ENCODE measurements at regions not wholly inside any gene's neighbourhood (a gene's known extent, or its start where the extent isn't known, plus 50 kb on each side); places are given as distances from the start of the nearest gene placed in this dataset.
"Not testable (repeated sequence)": the region's sequence is repeated elsewhere in the genome, so short reads cannot be mapped to it uniquely, and the experiment has no call there.

GRCh38 chr3:161925749-161926360, 429.2 kb downstream of the OTOL1 start:
- DNase-seq = no peak

DNA sequence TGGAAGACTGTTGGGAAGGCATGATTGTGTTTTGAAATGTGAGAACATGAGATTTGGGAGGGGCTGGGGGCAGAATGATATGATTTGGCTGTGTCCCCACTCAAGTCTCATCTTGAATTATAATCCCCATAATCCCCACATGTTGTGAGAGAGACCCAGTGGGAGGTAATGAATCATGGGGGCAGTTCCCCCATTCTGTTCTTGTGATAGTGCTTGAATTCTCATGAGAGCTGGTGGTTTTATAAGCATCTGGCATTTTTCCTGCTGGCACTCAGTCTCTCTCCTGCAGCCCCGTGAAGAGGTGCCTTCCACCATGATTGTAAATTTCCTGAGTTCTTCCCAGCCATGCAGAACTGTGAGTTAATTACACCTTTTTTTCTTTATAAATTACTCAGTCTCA, 430.5 kb downstream of the OTOL1 start:
- peak; percentile 13 for DNase-seq

DNA sequence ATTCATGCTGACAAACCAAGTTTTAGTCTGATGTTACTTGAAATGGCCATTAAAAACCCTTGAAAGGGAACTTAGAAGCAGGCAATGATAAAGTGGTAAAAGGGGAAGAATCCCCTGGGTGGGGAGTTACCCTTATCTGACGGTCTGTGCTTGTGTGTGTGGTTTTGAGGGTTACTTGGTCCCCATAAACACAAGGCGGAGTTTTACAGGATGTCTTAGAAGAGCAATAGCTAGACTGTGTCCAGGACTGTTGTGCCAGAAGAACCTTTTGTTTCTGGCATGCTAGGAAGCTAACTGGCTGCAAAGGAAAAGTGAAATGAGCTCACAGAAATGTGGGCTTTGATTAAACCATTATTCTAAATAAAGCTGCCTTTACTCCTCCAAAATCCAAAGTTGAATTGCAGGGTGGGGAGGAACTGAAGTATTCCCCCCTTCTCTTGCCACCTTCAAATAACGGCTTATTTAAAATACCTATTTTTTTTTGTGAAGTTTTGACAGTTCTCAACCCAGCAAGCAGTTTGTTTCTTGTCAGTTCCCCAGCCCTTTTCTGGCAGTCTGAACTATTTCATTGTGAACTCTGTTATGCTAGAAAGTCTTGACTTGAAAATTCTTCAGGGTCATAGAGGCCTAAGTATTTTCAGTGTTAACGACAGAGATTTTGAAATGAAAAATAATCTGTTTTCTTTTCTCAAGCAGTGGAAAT, 443.5 kb downstream of the OTOL1 start:
- no peak for DNase-seq

DNA sequence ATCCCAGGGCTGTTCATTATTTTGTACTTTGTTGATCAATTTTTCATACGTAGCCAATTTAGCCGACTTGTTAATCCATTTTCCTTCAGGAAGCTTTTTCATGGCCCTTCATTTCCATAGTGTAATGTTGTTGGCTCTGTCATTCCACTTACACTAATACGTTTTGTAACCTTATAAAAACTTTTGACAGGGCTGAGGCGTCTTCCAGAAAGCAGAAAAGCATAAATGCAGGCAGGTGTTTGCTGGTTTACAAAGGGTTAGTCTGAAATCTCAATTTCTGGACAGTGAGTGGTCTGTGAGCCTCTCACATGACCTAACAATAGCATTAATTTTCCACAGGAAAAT, 444.0 kb downstream of the OTOL1 start:
- DNase-seq = no peak

- no peak for DNase-seq
These were observed 445.3 kb downstream of the OTOL1 start for GRCh38 chr3:161941891-161942290.

DNA sequence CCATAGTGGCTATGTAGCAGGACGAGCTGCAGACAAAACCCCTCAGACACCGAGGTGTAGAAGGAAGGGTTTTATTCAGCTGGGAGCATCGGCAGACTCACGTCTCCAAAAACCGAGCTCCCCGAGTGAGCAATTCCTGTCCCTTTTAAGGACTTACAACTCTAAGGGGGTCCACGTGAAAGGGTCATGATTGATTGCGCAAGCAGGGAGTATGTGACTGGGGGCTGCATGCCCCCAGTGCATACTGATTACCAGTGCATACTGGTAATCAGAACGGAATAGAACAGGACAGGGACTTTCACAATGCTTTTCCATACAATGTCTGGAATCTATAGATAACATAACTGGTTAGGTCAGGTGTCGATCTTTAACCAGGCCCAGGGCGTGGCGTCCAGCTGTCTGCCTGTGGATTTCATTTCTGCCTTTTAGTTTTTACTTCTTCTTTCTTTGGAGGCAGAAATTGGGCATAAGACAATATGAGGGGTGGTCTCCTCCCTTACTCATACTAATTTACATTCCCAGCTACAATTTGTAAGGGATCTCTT, 447.3 kb downstream of the OTOL1 start:
- not testable (repeated sequence) for DNase-seq

DNA sequence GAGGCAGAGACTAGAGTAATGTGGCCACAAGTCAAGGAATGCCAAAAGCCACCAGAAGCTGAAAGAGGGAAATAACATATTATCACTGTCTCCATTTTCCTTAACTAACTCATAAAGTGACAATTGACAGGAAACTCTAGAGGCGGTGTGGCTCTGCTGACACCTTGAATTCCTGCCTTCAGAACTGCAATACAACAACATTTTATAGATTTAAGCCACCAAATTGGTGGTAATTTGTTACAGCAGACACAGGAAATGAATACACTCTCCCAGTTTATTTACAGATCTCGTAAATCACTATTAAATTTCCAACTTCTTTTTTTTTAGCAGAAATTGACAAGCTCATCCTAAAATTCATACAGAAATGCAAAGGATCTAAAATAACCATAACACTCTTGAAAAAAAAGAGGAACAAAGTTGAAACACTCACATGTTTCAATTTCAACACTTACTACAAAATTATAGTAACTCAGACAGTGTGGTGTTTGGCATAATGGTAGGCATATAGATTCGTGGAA, 449.9 kb downstream of the OTOL1 start:
- no peak for DNase-seq

- DNase-seq = no peak
These were observed 453.8 kb downstream of the OTOL1 start for GRCh38 chr3:161950318-161950868.

DNA sequence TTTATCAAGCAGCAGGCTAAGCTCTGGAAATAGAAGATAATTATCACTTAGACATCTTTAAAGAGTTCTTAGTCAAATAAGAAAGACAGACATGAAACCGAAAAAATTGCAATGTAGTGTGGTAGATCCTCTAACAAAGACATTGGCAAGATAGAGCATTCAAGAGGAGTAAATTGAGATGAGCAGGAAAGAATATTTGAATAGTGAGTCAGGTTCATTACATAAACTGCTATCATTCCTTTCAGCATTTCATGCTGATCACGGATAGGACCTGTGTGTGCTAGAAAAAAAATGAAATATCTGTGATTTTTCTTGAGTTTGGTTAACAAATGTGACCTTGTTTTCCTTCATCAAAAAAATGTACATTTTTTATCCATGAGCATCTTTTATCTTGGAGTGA, 460.9 kb downstream of the OTOL1 start:
- DNase-seq = no peak

DNA sequence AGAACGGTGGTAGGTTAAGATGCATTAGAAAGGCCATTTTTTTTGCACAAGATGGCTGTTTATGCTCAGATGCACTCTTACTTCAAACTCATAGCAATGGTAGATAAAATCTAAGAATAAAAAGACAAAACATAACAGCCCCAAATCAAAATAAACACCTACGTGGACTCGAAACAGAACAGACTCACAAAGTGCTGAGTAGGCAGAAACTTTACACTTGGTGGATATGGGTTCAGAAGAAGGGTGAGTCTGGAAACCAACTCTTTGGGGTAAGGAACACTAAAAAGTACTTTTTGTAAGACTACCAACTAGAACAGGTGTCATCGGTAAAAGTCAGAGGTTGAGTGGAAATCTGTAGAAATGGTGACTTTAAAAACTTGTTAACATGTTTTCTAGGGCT, 468.2 kb downstream of the OTOL1 start:
- no peak for DNase-seq

DNA sequence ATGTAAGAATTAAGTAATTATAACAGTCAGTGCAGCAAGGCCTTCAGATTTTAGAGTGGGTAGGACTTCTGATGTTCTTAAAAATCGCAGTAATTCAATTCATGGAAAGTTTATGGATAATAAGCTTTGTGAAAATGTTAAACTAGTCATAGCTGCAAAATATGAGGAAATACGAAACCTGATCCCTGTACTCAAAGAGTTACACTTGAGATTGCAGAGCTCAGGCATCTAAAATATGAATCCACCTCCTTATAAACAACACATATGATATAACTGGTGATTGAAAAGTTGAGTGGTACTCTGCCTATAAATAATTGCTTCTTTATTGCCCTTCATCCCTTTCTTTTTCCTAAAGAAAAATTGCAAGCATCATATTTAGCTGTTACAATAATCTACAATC, 473.3 kb downstream of the OTOL1 start:
- DNase-seq = no peak

DNA sequence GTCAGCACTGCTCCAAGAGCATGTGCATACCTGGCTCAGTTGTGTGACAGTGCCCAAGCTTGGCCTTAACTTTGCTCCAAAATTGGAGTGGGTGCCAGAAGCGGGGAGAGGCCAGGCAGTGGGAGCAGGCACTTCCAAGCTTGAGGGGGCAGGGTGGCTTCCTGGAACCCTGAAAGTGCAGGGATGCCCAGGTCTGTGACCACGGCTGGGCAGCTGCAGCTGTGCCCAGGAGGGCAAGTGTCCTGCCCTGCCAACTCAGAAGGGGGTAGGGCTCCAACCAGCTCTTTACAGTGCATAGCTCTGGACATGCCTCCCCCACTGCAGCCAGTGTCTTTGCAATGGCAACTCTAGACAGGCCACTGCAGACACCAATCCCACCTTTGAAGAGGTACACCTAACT, 478.6 kb downstream of the OTOL1 start:
- DNase-seq = no peak

DNA sequence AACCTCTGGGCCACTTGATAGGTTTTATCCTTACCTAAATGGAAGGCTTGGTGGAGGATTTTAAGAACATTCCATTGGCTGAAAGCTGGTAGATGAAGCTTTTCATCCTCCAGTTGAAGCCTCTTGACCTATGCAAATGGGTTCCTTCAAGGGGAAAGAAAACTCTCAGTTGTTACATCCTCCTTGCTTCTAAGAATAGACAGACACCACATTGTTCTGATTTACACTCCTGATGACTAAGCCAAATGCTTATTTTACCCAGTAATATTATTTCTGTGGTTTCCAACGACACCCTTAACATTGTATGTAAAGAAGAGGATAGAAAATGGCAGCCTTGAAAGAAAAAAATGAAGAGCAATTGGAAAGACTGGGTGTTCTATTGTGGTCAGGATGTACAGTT, 480.5 kb downstream of the OTOL1 start:
- DNase-seq = no peak

GRCh38 chr3:161977850-161978249, 481.2 kb downstream of the OTOL1 start:
- DNase-seq = no peak

DNA sequence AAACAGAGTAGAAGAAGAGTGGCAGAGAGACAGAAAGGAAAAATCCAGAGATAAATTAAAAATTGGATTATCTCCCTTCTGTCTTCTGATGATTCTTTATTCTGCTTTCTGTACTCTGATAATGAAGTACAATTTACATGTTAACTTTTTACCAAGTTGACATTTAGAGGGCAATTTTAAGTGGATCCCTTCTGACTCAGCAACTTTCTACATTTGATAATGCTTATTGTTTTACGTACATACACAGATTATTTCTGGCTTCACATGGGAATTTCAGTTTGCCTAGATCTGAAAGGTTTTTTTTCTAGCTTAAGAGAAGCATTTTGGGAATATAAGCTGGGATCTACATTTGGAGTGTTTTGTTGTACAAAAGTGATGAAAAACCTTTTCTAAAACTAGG, 491.3 kb downstream of the OTOL1 start:
- no peak for DNase-seq

GRCh38 chr3:161989012-161989411, 492.4 kb downstream of the OTOL1 start:
- no peak for DNase-seq

DNA sequence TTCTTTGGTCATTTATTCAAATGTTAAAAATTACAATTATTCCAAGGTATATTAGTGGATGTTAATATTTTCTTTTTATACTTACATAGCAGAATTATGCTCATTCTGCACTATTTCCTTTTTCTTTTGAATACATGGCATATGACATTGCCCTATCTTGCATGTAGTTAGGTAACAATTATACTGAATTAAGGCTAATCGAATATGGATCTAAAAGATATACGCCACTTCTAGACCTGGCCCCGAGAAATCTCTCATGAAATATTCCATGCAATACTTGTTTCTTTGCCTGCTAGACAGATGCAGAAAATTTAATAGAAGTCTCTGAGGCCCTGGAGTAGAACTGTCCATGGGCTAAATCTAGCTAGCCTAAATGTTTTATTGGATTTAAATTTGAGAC, 493.4 kb downstream of the OTOL1 start:
- no peak for DNase-seq

DNA sequence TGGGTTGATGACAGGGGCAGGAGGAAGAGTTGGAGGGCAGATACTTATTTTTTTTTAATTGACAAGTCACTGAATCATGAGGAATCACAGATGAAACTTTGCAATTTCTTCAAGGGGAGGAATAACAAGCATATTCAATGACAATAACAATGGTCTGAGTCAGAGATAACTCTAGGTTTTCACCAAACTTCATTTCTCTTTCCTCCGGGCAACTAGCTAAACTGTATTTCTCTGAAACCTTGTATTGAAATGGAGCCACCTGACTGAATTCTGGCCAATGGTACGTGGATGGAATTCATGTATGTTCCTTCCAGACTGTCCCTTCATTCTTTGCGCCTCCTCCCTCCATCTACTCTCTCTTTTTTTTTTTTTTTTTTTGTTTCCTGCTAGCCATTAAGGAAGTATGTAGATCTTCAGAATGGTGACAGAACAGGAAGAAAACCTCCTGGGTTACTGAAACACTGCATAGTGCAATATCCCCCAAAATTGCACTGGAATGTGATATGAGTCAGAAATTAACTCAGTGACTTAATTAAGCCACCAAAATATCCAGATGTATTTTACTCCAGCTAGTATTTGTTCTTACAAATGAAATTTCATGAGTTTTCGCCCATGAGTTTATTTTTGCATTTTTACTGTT, 495.4 kb downstream of the OTOL1 start:
- no peak for DNase-seq

DNA sequence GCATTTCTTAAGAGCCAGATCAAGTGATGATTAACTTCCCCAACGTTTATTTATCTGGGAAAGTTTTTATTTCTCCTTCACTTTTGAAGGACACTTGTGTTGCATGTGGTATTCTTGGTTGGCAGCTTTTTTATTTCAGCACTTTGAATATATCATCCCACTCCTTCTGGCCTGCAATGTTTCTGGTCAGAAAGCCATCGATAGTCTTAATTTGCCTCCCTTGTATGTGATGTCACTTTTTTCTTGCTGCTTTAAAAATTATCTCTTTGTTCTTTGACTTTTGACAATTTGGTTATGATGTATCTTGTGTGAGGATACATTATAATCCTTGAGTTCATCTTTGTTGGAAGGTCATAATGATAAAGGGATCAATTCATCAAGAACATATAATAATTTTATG, 503.2 kb downstream of the OTOL1 start:
- DNase-seq = no peak

DNA sequence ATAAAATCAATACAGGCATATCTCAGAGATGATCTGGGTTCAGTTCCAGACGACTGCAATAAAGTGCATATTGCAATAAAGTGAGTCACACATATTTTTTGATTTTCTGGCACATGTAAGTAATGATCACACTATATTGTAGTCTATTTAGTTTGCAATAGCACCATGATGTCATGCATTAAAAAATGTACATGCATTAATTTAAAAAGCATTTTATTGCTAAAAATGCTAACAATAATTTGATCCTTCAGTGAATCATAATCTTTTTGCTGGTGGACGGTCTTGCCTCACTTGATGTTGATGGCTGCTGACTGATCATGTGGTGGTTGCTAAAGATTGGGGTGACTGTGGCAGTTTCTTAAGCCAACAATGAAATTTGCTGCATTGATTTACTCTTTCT, 511.1 kb downstream of the OTOL1 start:
- DNase-seq = no peak

DNA sequence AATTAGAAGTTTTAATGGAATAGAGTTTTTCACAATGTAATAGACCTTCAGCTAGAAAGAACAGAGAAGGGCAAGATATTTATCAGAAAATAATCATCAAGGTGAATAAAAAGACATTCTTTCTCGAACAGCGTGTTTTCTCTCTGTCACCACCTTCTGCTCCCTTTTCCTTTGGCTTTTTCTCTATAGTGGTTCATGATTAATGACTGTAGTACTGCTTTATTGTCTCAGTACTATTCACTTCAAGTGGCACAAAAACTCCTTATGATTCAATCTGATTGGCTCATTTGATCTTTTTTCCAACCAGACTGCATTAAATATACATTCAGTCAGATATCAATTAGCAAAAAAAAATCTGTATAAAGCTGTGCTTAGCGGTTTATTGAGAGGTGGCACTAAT, 516.0 kb downstream of the OTOL1 start:
- peak; percentile 25 for DNase-seq

- no peak for DNase-seq
These were observed 517.7 kb downstream of the OTOL1 start for GRCh38 chr3:162014284-162014683.

- no peak for DNase-seq
These were observed 519.2 kb downstream of the OTOL1 start for GRCh38 chr3:162015856-162016255.

- no peak for DNase-seq
These were observed 523.2 kb downstream of the OTOL1 start for GRCh38 chr3:162019817-162020216.

All from NCI-H69 (cell line).